Activated naive CD4-positive, alpha-beta T cell treated with anti-CD3 and anti-CD28 coated beads for 36 hours (primary cell): ENCODE measurements at regions not wholly inside any gene's neighbourhood (a gene's known extent, or its start where the extent isn't known, plus 50 kb on each side); places are given as distances from the start of the nearest gene placed in this dataset.

Experiments
- CTCF ChIA-PET: fragments of 350-600 bp; sonication (Branson Sonifier 250); formaldehyde crosslinking; loops from one replicate; lab custom pipeline; 2021; ENCODE audit warnings: antibody characterized with exemption; lab: Charles Lee
- DNase-seq: peaks from one replicate; pipeline ENCODE4 v3.0.0-alpha.2; 2020
- H3K27ac Mint-ChIP-seq: one replicate; pipeline ENCODE4 v1.8.0; 2021; ENCODE audit warnings: mild to moderate bottlenecking, mixed read lengths
- H3K27me3 Mint-ChIP-seq: one replicate; pipeline ENCODE4 v1.8.0; 2021; ENCODE audit warnings: low read depth, mixed read lengths
- H3K36me3 Mint-ChIP-seq: one replicate; pipeline ENCODE4 v1.8.0; 2021; ENCODE audit warnings: low read depth, mixed read lengths
- H3K4me1 Mint-ChIP-seq: one replicate; pipeline ENCODE4 v1.8.0; 2021; ENCODE audit warnings: low read depth, mixed read lengths
- H3K4me3 Mint-ChIP-seq: one replicate; pipeline ENCODE4 v1.8.0; 2021; ENCODE audit warnings: mild to moderate bottlenecking, moderate library complexity, mixed read lengths
- H3K9me3 Mint-ChIP-seq: one replicate; pipeline ENCODE4 v1.8.0; 2021; ENCODE audit warnings: mixed read lengths
- intact Hi-C: fragments of 100-400 bp; cut with micrococcal nuclease; formaldehyde crosslinking; loops from one replicate; pipeline ENCODE4 v1.15.1; 2023

- Mint-ChIP-seq H3K27me3 (no peaks in the 10 kb centered on the region), H3K4me1 (no peaks in the 10 kb centered on the region), H3K4me3 (no peak overlapping the region), H3K36me3 (no peaks in the 10 kb centered on the region), H3K9me3 (peaks cover 1% of the 10 kb centered on the region), H3K27ac (no peak overlapping the region)
- intact Hi-C loops = no loop called here
- CTCF ChIA-PET = no interaction called here
- no peak for DNase-seq
These were observed 844.9 kb upstream of the SLIT2 start for GRCh38 chr4:19406789-19407188.

GRCh38 chr4:19403786-19404370, 847.8 kb upstream of the SLIT2 start:
- CTCF ChIA-PET = no interaction called here
- H3K27ac Mint-ChIP-seq = no peak overlapping the region
- H3K36me3 Mint-ChIP-seq = no peaks in the 10 kb centered on the region
- intact Hi-C loops = no loop called here
- no peaks in the 10 kb centered on the region for H3K4me1 Mint-ChIP-seq
- H3K9me3 Mint-ChIP-seq = peaks cover 3% of the 10 kb centered on the region
- DNase-seq = no peak
- no peaks in the 10 kb centered on the region for H3K27me3 Mint-ChIP-seq
- H3K4me3 Mint-ChIP-seq = no peak overlapping the region

- H3K27me3 Mint-ChIP-seq = no peaks in the 10 kb centered on the region
- no peak overlapping the region for H3K4me3 Mint-ChIP-seq
- no peak for DNase-seq
- H3K36me3 Mint-ChIP-seq = no peaks in the 10 kb centered on the region
- no peaks in the 10 kb centered on the region for H3K4me1 Mint-ChIP-seq
- intact Hi-C loops = no loop called here
- no peak overlapping the region for H3K27ac Mint-ChIP-seq
- H3K9me3 Mint-ChIP-seq = peaks cover 3% of the 10 kb centered on the region
- CTCF ChIA-PET = no interaction called here
These were observed 849.1 kb upstream of the SLIT2 start for GRCh38 chr4:19402581-19403065.

- H3K9me3 Mint-ChIP-seq = peaks cover 6% of the 10 kb centered on the region
- no peak for DNase-seq
- no peaks in the 10 kb centered on the region for H3K36me3 Mint-ChIP-seq
- intact Hi-C loops = no loop called here
- H3K27me3 Mint-ChIP-seq = no peaks in the 10 kb centered on the region
- no peak overlapping the region for H3K4me3 Mint-ChIP-seq
- CTCF ChIA-PET = no interaction called here
- H3K27ac Mint-ChIP-seq = no peak overlapping the region
- H3K4me1 Mint-ChIP-seq = no peaks in the 10 kb centered on the region
These were observed 850.2 kb upstream of the SLIT2 start for GRCh38 chr4:19401301-19402080.

GRCh38 chr4:19400820-19401219, 850.9 kb upstream of the SLIT2 start:
- Mint-ChIP-seq H3K36me3 (no peaks in the 10 kb centered on the region), H3K9me3 (peaks cover 6% of the 10 kb centered on the region), H3K4me3 (no peak overlapping the region), H3K27ac (no peak overlapping the region), H3K27me3 (no peaks in the 10 kb centered on the region), H3K4me1 (no peaks in the 10 kb centered on the region)
- no peak for DNase-seq
- CTCF ChIA-PET = no interaction called here
- intact Hi-C loops = no loop called here

- intact Hi-C loops = no loop called here
- DNase-seq = no peak
- CTCF ChIA-PET = no interaction called here
- H3K9me3 Mint-ChIP-seq = peaks cover 10% of the 10 kb centered on the region
- H3K36me3 Mint-ChIP-seq = no peaks in the 10 kb centered on the region
- no peaks in the 10 kb centered on the region for H3K27me3 Mint-ChIP-seq
- H3K4me3 Mint-ChIP-seq = no peak overlapping the region
- no peak overlapping the region for H3K27ac Mint-ChIP-seq
- no peaks in the 10 kb centered on the region for H3K4me1 Mint-ChIP-seq
These were observed 852.7 kb upstream of the SLIT2 start for GRCh38 chr4:19399001-19399400.

- no peak for DNase-seq
- H3K9me3 Mint-ChIP-seq = peaks cover 14% of the 10 kb centered on the region
- intact Hi-C loops = no loop called here
- no peak overlapping the region for H3K27ac Mint-ChIP-seq
- H3K4me1 Mint-ChIP-seq = no peaks in the 10 kb centered on the region
- H3K27me3 Mint-ChIP-seq = no peaks in the 10 kb centered on the region
- no peaks in the 10 kb centered on the region for H3K36me3 Mint-ChIP-seq
- CTCF ChIA-PET = no interaction called here
- no peak overlapping the region for H3K4me3 Mint-ChIP-seq
These were observed 864.9 kb upstream of the SLIT2 start for GRCh38 chr4:19386786-19387185.

- DNase-seq = no peak
- no peaks in the 10 kb centered on the region for H3K4me1 Mint-ChIP-seq
- no peaks in the 10 kb centered on the region for H3K27me3 Mint-ChIP-seq
- intact Hi-C loops = no loop called here
- H3K9me3 Mint-ChIP-seq = peaks cover 10% of the 10 kb centered on the region
- H3K4me3 Mint-ChIP-seq = no peak overlapping the region
- H3K27ac Mint-ChIP-seq = no peak overlapping the region
- CTCF ChIA-PET = no interaction called here
- H3K36me3 Mint-ChIP-seq = no peaks in the 10 kb centered on the region
These were observed 868.5 kb upstream of the SLIT2 start for GRCh38 chr4:19382993-19383756.

- no peak for DNase-seq
- intact Hi-C loops = no loop called here
- Mint-ChIP-seq H3K27me3 (no peaks in the 10 kb centered on the region), H3K9me3 (peaks cover 6% of the 10 kb centered on the region), H3K4me3 (no peak overlapping the region), H3K27ac (no peak overlapping the region), H3K36me3 (no peaks in the 10 kb centered on the region), H3K4me1 (no peaks in the 10 kb centered on the region)
- CTCF ChIA-PET = no interaction called here
These were observed 870.6 kb upstream of the SLIT2 start for GRCh38 chr4:19381068-19381467.

- Mint-ChIP-seq H3K36me3 (no peaks in the 10 kb centered on the region), H3K27me3 (no peaks in the 10 kb centered on the region), H3K4me3 (no peak overlapping the region), H3K9me3 (peaks cover 6% of the 10 kb centered on the region), H3K4me1 (no peaks in the 10 kb centered on the region), H3K27ac (no peak overlapping the region)
- no peak for DNase-seq
- intact Hi-C loops = no loop called here
- CTCF ChIA-PET = no interaction called here
These were observed 871.1 kb upstream of the SLIT2 start for GRCh38 chr4:19380600-19380999.

- CTCF ChIA-PET = no interaction called here
- H3K36me3 Mint-ChIP-seq = no peaks in the 10 kb centered on the region
- no peak for DNase-seq
- no peak overlapping the region for H3K27ac Mint-ChIP-seq
- H3K4me1 Mint-ChIP-seq = no peaks in the 10 kb centered on the region
- H3K27me3 Mint-ChIP-seq = no peaks in the 10 kb centered on the region
- no peak overlapping the region for H3K4me3 Mint-ChIP-seq
- peaks cover 4% of the 10 kb centered on the region for H3K9me3 Mint-ChIP-seq
- intact Hi-C loops = no loop called here
These were observed 872.5 kb upstream of the SLIT2 start for GRCh38 chr4:19379191-19379708.

GRCh38 chr4:19375931-19376330, 875.8 kb upstream of the SLIT2 start:
- Mint-ChIP-seq H3K36me3 (no peaks in the 10 kb centered on the region), H3K27me3 (no peaks in the 10 kb centered on the region), H3K27ac (no peak overlapping the region), H3K4me3 (no peak overlapping the region), H3K9me3 (peaks cover 3% of the 10 kb centered on the region), H3K4me1 (no peaks in the 10 kb centered on the region)
- DNase-seq = no peak
- intact Hi-C loops = no loop called here
- CTCF ChIA-PET = no interaction called here
